ENCODE measurements at regions not wholly inside any gene's neighbourhood (a gene's known extent, or its start where the extent isn't known, plus 50 kb on each side); places are given as distances from the start of the nearest gene placed in this dataset.

DNA sequence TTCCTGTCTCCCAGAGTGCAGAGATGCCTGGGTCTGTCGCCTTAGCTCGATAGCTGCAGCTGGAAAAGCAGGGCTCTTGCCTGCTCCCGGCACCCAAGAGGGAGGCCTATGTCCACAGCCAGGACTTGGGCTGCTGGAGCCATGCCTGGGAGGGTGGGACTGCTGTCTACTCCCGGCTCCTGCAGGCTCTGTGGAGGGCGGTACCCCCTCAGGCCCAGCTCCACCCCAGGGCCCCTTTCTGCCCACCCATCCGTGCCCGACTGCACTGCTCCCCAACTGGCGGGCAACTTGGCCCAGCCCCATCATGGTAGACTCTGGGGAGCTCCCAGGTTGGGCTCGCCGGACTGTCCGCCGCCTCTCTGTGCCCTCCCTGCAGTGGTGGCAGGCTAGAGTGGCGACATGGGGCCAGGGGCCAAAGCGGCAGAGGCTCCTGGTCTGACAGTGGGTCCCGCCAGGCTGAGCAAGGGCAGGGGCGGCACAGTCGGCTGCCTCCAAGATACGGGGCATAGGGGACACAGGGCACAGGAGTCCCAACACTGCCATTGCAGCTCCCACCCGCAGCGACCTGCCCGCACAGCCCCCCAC, 901.0 kb downstream of the CCDC85A start:
- TF ChIP-seq, protein P1, sequence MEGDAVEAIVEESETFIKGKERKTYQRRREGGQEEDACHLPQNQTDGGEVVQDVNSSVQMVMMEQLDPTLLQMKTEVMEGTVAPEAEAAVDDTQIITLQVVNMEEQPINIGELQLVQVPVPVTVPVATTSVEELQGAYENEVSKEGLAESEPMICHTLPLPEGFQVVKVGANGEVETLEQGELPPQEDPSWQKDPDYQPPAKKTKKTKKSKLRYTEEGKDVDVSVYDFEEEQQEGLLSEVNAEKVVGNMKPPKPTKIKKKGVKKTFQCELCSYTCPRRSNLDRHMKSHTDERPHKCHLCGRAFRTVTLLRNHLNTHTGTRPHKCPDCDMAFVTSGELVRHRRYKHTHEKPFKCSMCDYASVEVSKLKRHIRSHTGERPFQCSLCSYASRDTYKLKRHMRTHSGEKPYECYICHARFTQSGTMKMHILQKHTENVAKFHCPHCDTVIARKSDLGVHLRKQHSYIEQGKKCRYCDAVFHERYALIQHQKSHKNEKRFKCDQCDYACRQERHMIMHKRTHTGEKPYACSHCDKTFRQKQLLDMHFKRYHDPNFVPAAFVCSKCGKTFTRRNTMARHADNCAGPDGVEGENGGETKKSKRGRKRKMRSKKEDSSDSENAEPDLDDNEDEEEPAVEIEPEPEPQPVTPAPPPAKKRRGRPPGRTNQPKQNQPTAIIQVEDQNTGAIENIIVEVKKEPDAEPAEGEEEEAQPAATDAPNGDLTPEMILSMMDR (IDR thresholded peaks at IDR 0.05; ENCODE audit: low read length), result no peak
- TF ChIP-seq EZH2 (optimal IDR thresholded peaks at IDR 0.05; ENCODE audit: low read depth, low read length), result no peak
- no peak for TF ChIP-seq EZH2phosphoT487 (IDR thresholded peaks at IDR 0.05; ENCODE audit: low read length)
